ENCODE measurements at regions not wholly inside any gene's neighbourhood (a gene's known extent, or its start where the extent isn't known, plus 50 kb on each side); places are given as distances from the start of the nearest gene placed in this dataset.
"Not testable (repeated sequence)": the region's sequence is repeated elsewhere in the genome, so short reads cannot be mapped to it uniquely, and the experiment has no call there.

DNA sequence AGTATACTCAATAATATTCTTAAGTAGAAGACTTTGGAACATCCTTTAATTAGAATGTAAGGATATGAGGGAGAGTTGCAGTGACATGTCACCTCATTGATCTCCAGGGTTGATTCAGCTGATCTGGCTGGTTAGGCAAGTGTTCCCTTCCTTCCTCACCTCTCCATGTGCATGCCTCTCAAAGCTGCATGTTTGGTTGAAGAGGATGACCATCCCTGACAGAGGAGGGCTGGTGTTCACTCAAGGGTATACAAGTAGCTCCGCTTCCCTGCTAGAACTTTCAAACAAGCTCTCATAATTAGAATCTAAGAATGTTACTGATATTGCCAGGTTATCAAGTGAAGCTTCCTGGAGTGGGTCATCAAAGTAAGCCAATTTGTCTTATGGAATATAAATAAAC, 341.1 kb upstream of the FLRT2 start:
- in situ Hi-C loops (cut with HindIII; ENCODE audit: low pct_ligation_motif_present, low pct_unique_long_range_greater_than_20kb, low sequenced_read_pairs): no loop called here
- no peak for DNase-seq

DNA sequence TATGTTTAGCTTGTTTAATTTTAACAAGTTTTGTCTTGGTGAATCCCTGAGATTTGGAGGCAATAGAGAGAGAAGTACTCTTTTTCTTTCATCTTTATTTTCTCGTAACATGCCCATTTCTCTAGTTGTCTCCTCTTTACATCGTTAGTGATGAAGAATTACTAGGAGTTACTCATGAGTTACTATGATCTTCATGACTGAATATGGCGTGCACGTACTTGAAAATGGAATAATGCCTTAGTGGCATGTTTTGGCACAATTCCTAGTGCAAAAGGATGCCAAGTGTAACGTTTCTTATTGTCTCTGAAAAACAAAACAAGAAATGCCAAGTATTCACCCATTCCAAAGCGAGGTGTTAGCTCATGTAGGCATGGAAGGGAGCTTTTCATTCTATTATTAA, 340.7 kb upstream of the FLRT2 start:
- in situ Hi-C loops (cut with HindIII; ENCODE audit: low pct_ligation_motif_present, low pct_unique_long_range_greater_than_20kb, low sequenced_read_pairs); DNase-seq: not testable (repeated sequence)

DNA sequence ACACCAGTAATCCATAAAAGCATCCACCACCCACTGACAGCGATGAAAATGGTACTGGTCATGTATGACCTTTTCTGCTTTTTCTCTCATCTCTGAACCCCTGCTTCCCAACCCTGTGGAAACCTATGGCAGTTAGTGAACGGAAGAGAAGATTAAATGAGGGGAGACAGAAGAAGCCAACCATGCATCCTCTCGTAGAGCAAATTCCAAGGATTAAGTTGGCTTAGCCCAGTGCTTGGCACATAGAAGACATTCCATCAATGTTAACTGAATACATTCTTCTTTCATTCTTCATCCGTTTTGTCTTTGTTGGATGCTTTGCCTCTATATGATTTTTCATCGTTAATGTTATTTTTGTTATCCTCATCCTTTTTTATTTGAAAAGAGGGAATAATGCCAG, 339.7 kb upstream of the FLRT2 start:
- DNase-seq: no peak
- in situ Hi-C loops (cut with HindIII; ENCODE audit: low pct_ligation_motif_present, low pct_unique_long_range_greater_than_20kb, low sequenced_read_pairs): no loop called here

GRCh38 chr14:85191986-85192385, 338.0 kb upstream of the FLRT2 start:
- no peak for DNase-seq
- in situ Hi-C loops (cut with HindIII; ENCODE audit: low pct_ligation_motif_present, low pct_unique_long_range_greater_than_20kb, low sequenced_read_pairs): no loop called here

GRCh38 chr14:85195872-85196477, 334.0 kb upstream of the FLRT2 start:
- DNase-seq: peak; percentile 8
- in situ Hi-C loops (cut with HindIII; ENCODE audit: low pct_ligation_motif_present, low pct_unique_long_range_greater_than_20kb, low sequenced_read_pairs): no loop called here

DNA sequence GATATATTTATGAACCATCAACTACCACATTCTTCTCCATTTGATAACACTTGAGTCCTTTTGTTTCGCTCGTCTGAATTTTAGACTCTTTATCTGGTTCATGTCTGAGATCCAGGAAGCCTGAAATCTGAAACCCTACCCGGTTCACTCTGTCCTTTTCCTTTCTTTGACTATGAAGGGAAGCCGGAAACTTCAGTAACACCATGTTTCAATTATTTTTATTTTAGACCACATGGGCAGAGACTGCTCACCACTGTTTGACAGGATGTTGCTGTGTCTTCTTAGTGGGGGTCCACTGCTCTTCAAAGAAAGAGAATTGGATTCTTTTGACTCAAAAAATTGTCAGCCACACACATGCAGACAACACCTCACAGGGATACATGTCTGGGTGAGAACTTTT, 331.9 kb upstream of the FLRT2 start:
- in situ Hi-C loops (cut with HindIII; ENCODE audit: low pct_ligation_motif_present, low pct_unique_long_range_greater_than_20kb, low sequenced_read_pairs): no loop called here
- DNase-seq: no peak

DNA sequence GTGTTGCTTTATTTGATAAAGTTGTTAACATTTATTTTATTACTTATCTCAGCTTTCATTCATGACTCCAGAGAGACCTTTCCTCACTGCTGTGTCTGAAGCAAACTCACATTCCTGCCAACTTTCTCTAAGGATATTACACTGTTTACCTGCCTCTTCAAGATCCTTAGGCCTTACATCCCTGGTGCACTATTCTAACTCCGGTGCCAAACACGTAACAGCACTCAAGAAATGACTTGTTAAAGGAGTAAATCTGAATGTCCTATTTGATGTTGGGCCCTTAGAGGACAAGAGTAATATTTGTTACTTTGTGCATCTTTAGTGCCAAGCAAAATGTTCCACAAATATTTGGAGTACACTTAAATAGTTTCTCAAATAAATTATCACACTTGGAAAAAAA, 324.1 kb upstream of the FLRT2 start:
- in situ Hi-C loops (cut with HindIII; ENCODE audit: low pct_ligation_motif_present, low pct_unique_long_range_greater_than_20kb, low sequenced_read_pairs): no loop called here
- DNase-seq: no peak

DNA sequence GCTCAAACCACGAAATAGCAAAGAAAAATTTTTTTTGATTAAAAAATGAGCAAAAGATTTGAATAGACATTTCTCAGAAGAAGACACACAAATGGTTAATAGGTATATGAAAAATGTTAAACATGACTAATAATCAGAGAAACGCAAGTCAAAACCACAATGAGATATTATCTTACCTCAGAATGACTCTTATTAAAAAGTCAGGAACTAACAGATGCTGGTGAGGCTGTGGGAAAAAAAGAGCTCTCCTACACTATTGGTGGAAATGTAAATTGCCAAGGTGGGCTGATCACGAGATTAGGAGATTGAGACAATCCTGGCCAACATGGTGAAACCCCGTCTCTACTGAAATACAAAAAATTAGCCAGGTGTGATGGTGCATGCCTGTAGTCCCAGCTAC, 315.5 kb upstream of the FLRT2 start:
- no peak for DNase-seq

DNA sequence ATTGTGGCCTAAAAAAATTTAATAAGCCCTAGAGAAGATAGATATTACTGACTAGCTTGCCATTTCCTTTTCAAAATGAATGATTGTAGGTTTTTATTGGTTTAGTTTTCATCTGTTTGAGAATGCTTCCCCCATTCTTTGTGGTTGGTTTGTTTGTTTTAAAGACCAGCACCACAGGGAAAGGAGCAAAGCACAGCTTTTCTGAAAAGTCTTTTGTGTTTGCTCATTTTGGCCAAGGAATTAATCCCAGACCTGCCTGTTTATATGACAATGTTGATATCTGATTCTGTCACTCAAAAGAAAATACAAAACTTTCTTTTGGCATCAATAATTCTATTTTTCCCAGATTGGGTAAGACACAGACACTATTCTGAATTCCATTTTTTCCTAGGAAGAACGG, 312.5 kb upstream of the FLRT2 start:
- DNase-seq: no peak
- in situ Hi-C loops (cut with HindIII; ENCODE audit: low pct_ligation_motif_present, low pct_unique_long_range_greater_than_20kb, low sequenced_read_pairs): no loop called here

More for the DNA sequence above, 315.5 kb upstream of the FLRT2 start:
- in situ Hi-C loops (cut with HindIII; ENCODE audit: low pct_ligation_motif_present, low pct_unique_long_range_greater_than_20kb, low sequenced_read_pairs): no loop called here

GRCh38 chr14:85218982-85219381, 311.0 kb upstream of the FLRT2 start:
- DNase-seq: no peak

DNA sequence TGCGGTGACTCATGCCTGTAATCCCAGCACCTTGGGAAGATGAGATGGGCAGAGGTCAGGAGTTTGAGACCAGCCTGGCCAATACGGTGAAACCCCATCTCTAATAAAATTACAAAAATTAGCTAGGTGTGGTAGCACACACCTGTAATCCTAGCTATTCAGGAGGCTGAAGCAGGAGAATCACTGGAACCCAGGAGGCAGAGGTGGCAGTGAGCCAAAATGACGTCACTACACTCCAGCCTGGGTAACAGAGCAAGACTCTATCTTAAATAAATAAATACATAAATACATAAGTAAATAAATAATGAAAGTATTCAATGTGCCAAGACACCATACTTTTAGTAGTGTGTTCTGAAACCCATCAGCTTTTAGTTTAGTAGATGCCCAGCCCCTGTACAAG, 308.1 kb upstream of the FLRT2 start:
- DNase-seq: no peak

More at GRCh38 chr14:85218982-85219381, 311.0 kb upstream of the FLRT2 start:
- in situ Hi-C loops (cut with HindIII; ENCODE audit: low pct_ligation_motif_present, low pct_unique_long_range_greater_than_20kb, low sequenced_read_pairs): no loop called here

DNA sequence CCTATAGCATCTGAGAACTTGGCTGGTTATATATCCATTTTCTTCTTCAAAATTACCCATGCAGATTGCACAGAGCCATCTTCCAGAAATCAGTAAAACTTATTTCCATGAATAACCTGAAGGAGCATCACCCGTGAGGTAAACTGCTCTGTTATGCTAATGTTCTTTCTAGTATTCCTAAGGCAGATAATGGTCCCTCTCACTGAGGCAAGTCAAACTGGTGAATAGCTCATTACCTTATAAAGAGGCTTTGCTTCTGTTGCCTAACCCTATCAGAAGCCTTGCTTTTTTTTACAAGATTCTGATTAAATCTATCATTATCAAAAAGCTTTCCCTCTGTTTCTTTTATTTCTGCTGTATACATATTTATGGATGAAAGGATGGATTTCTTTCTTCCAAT, 307.6 kb upstream of the FLRT2 start:
- DNase-seq: no peak
- in situ Hi-C loops (cut with HindIII; ENCODE audit: low pct_ligation_motif_present, low pct_unique_long_range_greater_than_20kb, low sequenced_read_pairs): no loop called here

More for the DNA sequence above, 308.1 kb upstream of the FLRT2 start:
- in situ Hi-C loops (cut with HindIII; ENCODE audit: low pct_ligation_motif_present, low pct_unique_long_range_greater_than_20kb, low sequenced_read_pairs): no loop called here

DNA sequence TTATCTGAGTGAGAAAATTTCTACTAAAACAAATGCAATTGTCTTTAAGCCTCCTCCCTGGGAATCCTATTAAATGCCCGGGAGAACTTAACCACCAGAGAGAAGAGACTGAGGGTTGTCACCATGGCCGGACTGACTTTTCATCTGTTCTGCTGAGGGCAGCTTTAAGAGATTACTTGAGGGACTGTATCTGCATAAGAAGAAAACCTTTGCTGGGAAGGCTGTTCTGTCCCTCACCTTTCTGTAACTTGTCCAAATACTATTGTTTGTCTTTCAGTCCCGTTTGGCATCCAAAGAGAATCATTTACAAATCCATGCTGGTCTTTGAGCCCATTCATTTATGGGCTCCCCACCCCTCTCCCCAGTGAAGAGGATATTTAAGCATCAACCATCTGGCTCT, 306.3 kb upstream of the FLRT2 start:
- in situ Hi-C loops (cut with HindIII; ENCODE audit: low pct_ligation_motif_present, low pct_unique_long_range_greater_than_20kb, low sequenced_read_pairs): no loop called here
- DNase-seq: no peak

- no peak for DNase-seq
- in situ Hi-C loops (cut with HindIII; ENCODE audit: low pct_ligation_motif_present, low pct_unique_long_range_greater_than_20kb, low sequenced_read_pairs): no loop called here
Observed at GRCh38 chr14:85224241-85224640, 305.7 kb upstream of the FLRT2 start.

GRCh38 chr14:85233756-85234155, 296.2 kb upstream of the FLRT2 start:
- peak; percentile 5 for DNase-seq
- in situ Hi-C loops (cut with HindIII; ENCODE audit: low pct_ligation_motif_present, low pct_unique_long_range_greater_than_20kb, low sequenced_read_pairs): no loop called here

GRCh38 chr14:85234156-85235025, 295.6 kb upstream of the FLRT2 start:
- DNase-seq: peak; percentile 2
- in situ Hi-C loops (cut with HindIII; ENCODE audit: low pct_ligation_motif_present, low pct_unique_long_range_greater_than_20kb, low sequenced_read_pairs): no loop called here

- in situ Hi-C loops (cut with HindIII; ENCODE audit: low pct_ligation_motif_present, low pct_unique_long_range_greater_than_20kb, low sequenced_read_pairs): no loop called here
- no peak for DNase-seq
Observed at GRCh38 chr14:85235868-85236267, 294.1 kb upstream of the FLRT2 start.

DNA sequence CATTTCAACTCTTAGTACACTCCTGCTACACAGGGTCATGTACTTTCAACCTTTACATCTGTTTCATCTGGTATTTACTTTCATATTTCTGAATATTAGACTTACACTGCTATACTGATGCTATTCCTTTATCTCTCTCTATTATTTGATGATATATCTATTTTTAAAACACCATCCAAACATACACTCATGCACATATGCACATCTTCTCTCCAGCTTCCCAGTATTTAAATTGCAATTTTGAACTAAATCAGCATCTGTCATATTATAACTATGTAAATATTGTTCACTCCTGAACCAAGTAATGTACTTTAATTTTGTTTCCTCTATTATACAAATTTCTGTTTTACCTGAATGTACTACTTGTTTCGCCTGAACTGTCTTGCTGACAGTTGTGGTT, 293.6 kb upstream of the FLRT2 start:
- no peak for DNase-seq
- in situ Hi-C loops (cut with HindIII; ENCODE audit: low pct_ligation_motif_present, low pct_unique_long_range_greater_than_20kb, low sequenced_read_pairs): no loop called here

DNA sequence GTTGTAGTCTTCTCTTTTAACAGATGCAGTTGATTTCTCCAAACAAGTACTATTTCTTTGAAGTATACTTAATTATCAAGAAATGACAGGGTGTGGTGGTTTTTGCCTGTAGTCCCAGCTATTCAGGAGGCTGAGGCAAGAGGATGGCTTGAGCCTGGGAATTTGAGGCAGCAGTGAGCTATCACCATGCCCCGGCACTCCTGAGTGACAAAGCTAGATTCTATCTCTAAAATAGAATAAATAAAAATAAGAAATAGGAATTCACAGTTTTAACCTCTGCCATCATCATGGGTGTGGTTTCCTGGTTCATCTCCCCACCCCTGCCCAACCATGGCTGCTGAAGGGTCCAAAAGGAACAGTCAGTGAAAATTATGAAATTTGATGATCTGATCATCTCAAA, 290.2 kb upstream of the FLRT2 start:
- no peak for DNase-seq
- in situ Hi-C loops (cut with HindIII; ENCODE audit: low pct_ligation_motif_present, low pct_unique_long_range_greater_than_20kb, low sequenced_read_pairs): no loop called here
